Uterus (tissue), 2 donors: ENCODE measurements at regions not wholly inside any gene's neighbourhood (a gene's known extent, or its start where the extent isn't known, plus 50 kb on each side); places are given as distances from the start of the nearest gene placed in this dataset.

Source experiments
- CTCF ChIP-seq, 4 experiments: fragments of 200-600 bp in 2 of 4; fragments of 450-650 bp in 2 of 4; sonication (generic) in 2 of 4; IDR thresholded peaks; one replicate each; pipeline ENCODE4 v1.5.1; 2016 to 2019; ENCODE audit warnings: antibody characterized with exemption in 4 of 4, mild to moderate bottlenecking in 2 of 4, moderate library complexity in 1 of 4
- POLR2A ChIP-seq, 2 donors: fragments of 450-650 bp; IDR thresholded peaks; one replicate each; pipeline ENCODE4 v1.6.1; 2016; ENCODE audit warnings: antibody characterized with exemption in 2 of 2, mild to moderate bottlenecking in 1 of 2, moderate library complexity in 1 of 2

DNA sequence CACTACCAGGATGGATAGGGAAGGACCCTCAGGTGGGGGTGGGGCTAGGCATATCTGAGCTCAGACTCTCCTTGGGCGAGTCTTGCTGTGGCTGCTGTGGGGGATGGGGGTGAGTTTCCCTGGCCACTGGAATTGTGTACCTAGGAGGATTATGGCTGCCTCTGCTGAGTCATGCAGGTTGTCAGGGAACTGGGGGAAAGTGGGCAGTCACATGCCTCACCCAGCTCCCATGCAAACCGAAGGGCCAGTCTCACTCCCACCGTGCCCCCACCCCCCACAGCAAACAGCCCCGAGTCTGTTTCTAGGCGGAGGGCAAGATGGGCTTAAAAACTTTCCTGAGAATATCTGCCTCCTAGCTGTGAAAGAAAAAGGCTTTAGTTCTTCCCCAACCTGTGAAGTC is 210.3 kb upstream of the FERMT1 start:
- no peak for TF ChIP-seq CTCF (IDR thresholded peaks at IDR 0.05)
- no peak for TF ChIP-seq POLR2A (IDR thresholded peaks at IDR 0.05)
